ENCODE measurements at regions not wholly inside any gene's neighbourhood (a gene's known extent, or its start where the extent isn't known, plus 50 kb on each side); places are given as distances from the start of the nearest gene placed in this dataset.
"Not testable (repeated sequence)": the region's sequence is repeated elsewhere in the genome, so short reads cannot be mapped to it uniquely, and the experiment has no call there.

GRCh38 chr5:97560599-97560993 lies 377.5 kb upstream of the RIOK2 start:
- no peak for DNase-seq (ENCODE audit: low spot score)
- in situ Hi-C loops (cut with MboI; ENCODE audit: low pct_unique_long_range_greater_than_20kb, low sequenced_read_pairs, unreplicated experiment) = no loop called here

GRCh38 chr5:97563050-97563657 lies 380.1 kb upstream of the RIOK2 start:
- DNase-seq (ENCODE audit: low spot score) = no peak
- in situ Hi-C loops (cut with MboI; ENCODE audit: low pct_unique_long_range_greater_than_20kb, low sequenced_read_pairs, unreplicated experiment) = no loop called here
- no peak for TF ChIP-seq CTCF (IDR thresholded peaks at IDR 0.05; ENCODE audit: extremely low read depth, insufficient read depth, missing control alignments)

More at GRCh38 chr5:97560599-97560993, 377.5 kb upstream of the RIOK2 start:
- TF ChIP-seq CTCF (IDR thresholded peaks at IDR 0.05; ENCODE audit: extremely low read depth, insufficient read depth, missing control alignments) = no peak

- in situ Hi-C loops (cut with MboI; ENCODE audit: low pct_unique_long_range_greater_than_20kb, low sequenced_read_pairs, unreplicated experiment) = no loop called here
- DNase-seq (ENCODE audit: low spot score) = no peak
- no peak for TF ChIP-seq CTCF (IDR thresholded peaks at IDR 0.05; ENCODE audit: extremely low read depth, insufficient read depth, missing control alignments)
Observed at GRCh38 chr5:97568382-97568781, 385.3 kb upstream of the RIOK2 start.

GRCh38 chr5:97570242-97570641 lies 387.2 kb upstream of the RIOK2 start:
- no peak for DNase-seq (ENCODE audit: low spot score)
- no peak for TF ChIP-seq CTCF (IDR thresholded peaks at IDR 0.05; ENCODE audit: extremely low read depth, insufficient read depth, missing control alignments)
- in situ Hi-C loops (cut with MboI; ENCODE audit: low pct_unique_long_range_greater_than_20kb, low sequenced_read_pairs, unreplicated experiment) = no loop called here

GRCh38 chr5:97575322-97575721 lies 392.3 kb upstream of the RIOK2 start:
- DNase-seq (ENCODE audit: low spot score) = no peak
- in situ Hi-C loops (cut with MboI; ENCODE audit: low pct_unique_long_range_greater_than_20kb, low sequenced_read_pairs, unreplicated experiment) = no loop called here
- TF ChIP-seq CTCF (IDR thresholded peaks at IDR 0.05; ENCODE audit: extremely low read depth, insufficient read depth, missing control alignments) = no peak

- no peak for DNase-seq (ENCODE audit: low spot score)
- TF ChIP-seq CTCF (IDR thresholded peaks at IDR 0.05; ENCODE audit: extremely low read depth, insufficient read depth, missing control alignments) = no peak
- in situ Hi-C loops (cut with MboI; ENCODE audit: low pct_unique_long_range_greater_than_20kb, low sequenced_read_pairs, unreplicated experiment) = no loop called here
Observed at GRCh38 chr5:97576956-97577355, 393.9 kb upstream of the RIOK2 start.

- in situ Hi-C loops (cut with MboI; ENCODE audit: low pct_unique_long_range_greater_than_20kb, low sequenced_read_pairs, unreplicated experiment); DNase-seq (ENCODE audit: low spot score): not testable (repeated sequence)
Observed at GRCh38 chr5:97579977-97580376, 396.9 kb upstream of the RIOK2 start.

Data from GM13977 (cell line).